Hepatocyte (in vitro differentiated cells): ENCODE measurements at regions not wholly inside any gene's neighbourhood (a gene's known extent, or its start where the extent isn't known, plus 50 kb on each side); places are given as distances from the start of the nearest gene placed in this dataset.
"Not testable (repeated sequence)": the region's sequence is repeated elsewhere in the genome, so short reads cannot be mapped to it uniquely, and the experiment has no call there.

Experiments
- EZH2 ChIP-seq: fragments of 200-600 bp; sonication (generic); IDR thresholded peaks from 2 replicates; pipeline ENCODE4 v1.6.1; 2016; ENCODE audit warnings: antibody characterized with exemption, mild to moderate bottlenecking, borderline replicate concordance
- EZH2phosphoT487 ChIP-seq: fragments of 200-600 bp; sonication (generic); IDR thresholded peaks from one replicate; pipeline ENCODE4 v1.6.1; 2018; ENCODE audit warnings: antibody characterized with exemption, mild to moderate bottlenecking, low read depth, moderate library complexity; ENCODE audit not compliant: unreplicated experiment, severe bottlenecking
- TF ChIP-seq, protein P1 (sequence below): fragments of 200-600 bp; sonication (generic); IDR thresholded peaks from 2 replicates; pipeline ENCODE4 v1.5.1; 2016; ENCODE audit warnings: antibody characterized with exemption, mild to moderate bottlenecking; ENCODE audit not compliant: poor library complexity

DNA sequence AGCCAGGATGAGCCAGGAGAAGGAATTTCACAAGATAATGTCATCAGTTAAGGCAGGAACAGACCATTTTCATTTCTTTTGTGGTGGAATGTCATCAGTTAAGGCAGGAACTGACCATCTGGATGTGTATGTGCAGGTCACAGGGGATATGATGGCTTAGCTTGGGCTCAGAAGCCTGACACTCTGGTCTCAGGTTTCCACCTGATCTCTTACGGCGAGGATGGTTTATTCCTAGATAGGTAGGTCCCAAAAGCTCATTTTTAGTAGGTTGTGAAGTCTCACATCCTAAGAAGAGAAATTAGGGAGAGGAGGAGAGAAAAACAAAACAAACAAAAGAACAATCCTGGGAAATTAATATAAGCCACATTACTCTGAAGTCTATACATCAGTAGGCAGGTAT, 311.7 kb upstream of the RGS17 start:
- TF ChIP-seq, protein P1, sequence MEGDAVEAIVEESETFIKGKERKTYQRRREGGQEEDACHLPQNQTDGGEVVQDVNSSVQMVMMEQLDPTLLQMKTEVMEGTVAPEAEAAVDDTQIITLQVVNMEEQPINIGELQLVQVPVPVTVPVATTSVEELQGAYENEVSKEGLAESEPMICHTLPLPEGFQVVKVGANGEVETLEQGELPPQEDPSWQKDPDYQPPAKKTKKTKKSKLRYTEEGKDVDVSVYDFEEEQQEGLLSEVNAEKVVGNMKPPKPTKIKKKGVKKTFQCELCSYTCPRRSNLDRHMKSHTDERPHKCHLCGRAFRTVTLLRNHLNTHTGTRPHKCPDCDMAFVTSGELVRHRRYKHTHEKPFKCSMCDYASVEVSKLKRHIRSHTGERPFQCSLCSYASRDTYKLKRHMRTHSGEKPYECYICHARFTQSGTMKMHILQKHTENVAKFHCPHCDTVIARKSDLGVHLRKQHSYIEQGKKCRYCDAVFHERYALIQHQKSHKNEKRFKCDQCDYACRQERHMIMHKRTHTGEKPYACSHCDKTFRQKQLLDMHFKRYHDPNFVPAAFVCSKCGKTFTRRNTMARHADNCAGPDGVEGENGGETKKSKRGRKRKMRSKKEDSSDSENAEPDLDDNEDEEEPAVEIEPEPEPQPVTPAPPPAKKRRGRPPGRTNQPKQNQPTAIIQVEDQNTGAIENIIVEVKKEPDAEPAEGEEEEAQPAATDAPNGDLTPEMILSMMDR = not testable (repeated sequence)
- TF ChIP-seq EZH2, EZH2phosphoT487: not testable (repeated sequence)
